Calu3 (cell line): ENCODE measurements at regions not wholly inside any gene's neighbourhood (a gene's known extent, or its start where the extent isn't known, plus 50 kb on each side); places are given as distances from the start of the nearest gene placed in this dataset.

Experiments
- BruUV-seq: library from RNA; stranded (reverse); fragments of 400-500 nt; replicated peaks from 2 replicates; lab custom pipeline; 2021; lab: Mats Ljungman, UMichigan
- CTCF ChIA-PET: fragments of 300-600 bp; sonication (Branson Sonifier 250); formaldehyde crosslinking; loops from one replicate; lab custom pipeline; 2022; ENCODE audit warnings: antibody characterized with exemption; lab: Charles Lee
- DNase-seq: peaks from one replicate; pipeline ENCODE4 v3.0.0; 2022
- H3K27ac Mint-ChIP-seq: one replicate; pipeline ENCODE4 v1.8.0; 2022; ENCODE audit warnings: mixed read lengths; ENCODE audit not compliant: unreplicated experiment
- H3K27me3 Mint-ChIP-seq: one replicate; pipeline ENCODE4 v1.8.0; 2022; ENCODE audit warnings: mixed read lengths; ENCODE audit not compliant: unreplicated experiment
- H3K36me3 Mint-ChIP-seq: one replicate; pipeline ENCODE4 v1.8.0; 2022; ENCODE audit warnings: mild to moderate bottlenecking, moderate library complexity, mixed read lengths; ENCODE audit not compliant: insufficient read depth, unreplicated experiment
- H3K4me1 Mint-ChIP-seq: one replicate; pipeline ENCODE4 v1.8.0; 2022; ENCODE audit warnings: mild to moderate bottlenecking, low read depth, mixed read lengths; ENCODE audit not compliant: unreplicated experiment
- H3K4me3 Mint-ChIP-seq: one replicate; pipeline ENCODE4 v1.8.0; 2022; ENCODE audit warnings: mild to moderate bottlenecking, low read depth, moderate library complexity, mixed read lengths; ENCODE audit not compliant: unreplicated experiment
- H3K9me3 Mint-ChIP-seq: one replicate; pipeline ENCODE4 v1.8.0; 2022; ENCODE audit warnings: low read depth, mixed read lengths; ENCODE audit not compliant: unreplicated experiment
- CTCF ChIP-seq: fragments of 200-600 bp; IDR thresholded peaks from one replicate; pipeline ENCODE4 v1.8.0; 2022; ENCODE audit warnings: antibody characterized with exemption; ENCODE audit not compliant: unreplicated experiment
- intact Hi-C: fragments of 100-400 bp; cut with micrococcal nuclease; formaldehyde crosslinking; loops from one replicate; pipeline ENCODE4 v1.10.0; 2022; ENCODE audit not compliant: unreplicated experiment

- CTCF ChIA-PET, result no interaction called here
- H3K4me1 Mint-ChIP-seq, result no peaks in the 10 kb centered on the region
- no TSS peak for BruUV-seq
- no peak overlapping the region for H3K27ac Mint-ChIP-seq
- no peak overlapping the region for H3K4me3 Mint-ChIP-seq
- peaks cover 3% of the 10 kb centered on the region for H3K9me3 Mint-ChIP-seq
- H3K27me3 Mint-ChIP-seq, result no peaks in the 10 kb centered on the region
- no peak for TF ChIP-seq CTCF
- H3K36me3 Mint-ChIP-seq, result no peaks in the 10 kb centered on the region
- intact Hi-C loops, result no loop called here
- DNase-seq, result no peak
Observed at GRCh38 chr4:29541757-29542156, 1178.4 kb upstream of the PCDH7 start.

DNA sequence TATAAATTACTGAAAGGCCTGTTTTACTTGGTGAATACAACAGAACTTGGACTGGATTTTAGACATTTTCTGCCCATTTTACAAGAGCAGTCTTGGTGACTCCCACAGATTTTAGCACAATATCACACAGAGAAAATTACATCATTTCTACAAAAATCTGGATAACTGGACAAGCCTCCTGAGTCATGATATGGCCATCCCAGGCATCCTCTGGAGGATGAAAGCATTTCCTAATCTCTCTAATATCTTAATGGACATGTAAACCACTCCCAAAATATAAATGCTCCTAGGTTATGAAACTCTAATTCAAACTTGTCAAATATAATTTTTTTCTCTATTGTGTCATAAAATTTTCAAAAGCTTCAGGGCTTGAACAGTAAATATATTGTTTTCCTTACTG, 1170.8 kb upstream of the PCDH7 start:
- no peak for DNase-seq
- Mint-ChIP-seq H3K9me3 (peaks cover 15% of the 10 kb centered on the region), H3K4me1 (no peaks in the 10 kb centered on the region), H3K36me3 (no peaks in the 10 kb centered on the region), H3K27ac (no peak overlapping the region), H3K4me3 (no peak overlapping the region), H3K27me3 (no peaks in the 10 kb centered on the region)
- CTCF ChIA-PET, result no interaction called here
- intact Hi-C loops, result no loop called here
- BruUV-seq, result no TSS peak
- TF ChIP-seq CTCF, result no peak

GRCh38 chr4:29551821-29552220, 1168.3 kb upstream of the PCDH7 start:
- no peak for DNase-seq
- H3K4me1 Mint-ChIP-seq, result no peaks in the 10 kb centered on the region
- no peaks in the 10 kb centered on the region for H3K27me3 Mint-ChIP-seq
- H3K36me3 Mint-ChIP-seq, result no peaks in the 10 kb centered on the region
- H3K9me3 Mint-ChIP-seq, result peaks cover 12% of the 10 kb centered on the region
- CTCF ChIA-PET, result no interaction called here
- intact Hi-C loops, result no loop called here
- no TSS peak for BruUV-seq
- no peak for TF ChIP-seq CTCF
- H3K27ac Mint-ChIP-seq, result no peak overlapping the region
- no peak overlapping the region for H3K4me3 Mint-ChIP-seq

- intact Hi-C loops, result no loop called here
- Mint-ChIP-seq H3K4me3 (no peak overlapping the region), H3K9me3 (peaks cover 14% of the 10 kb centered on the region), H3K36me3 (no peaks in the 10 kb centered on the region), H3K27ac (no peak overlapping the region), H3K4me1 (no peaks in the 10 kb centered on the region), H3K27me3 (no peaks in the 10 kb centered on the region)
- no peak for TF ChIP-seq CTCF
- CTCF ChIA-PET, result no interaction called here
- no TSS peak for BruUV-seq
- no peak for DNase-seq
Observed at GRCh38 chr4:29553846-29554245, 1166.3 kb upstream of the PCDH7 start.
